H1 (cell line): ENCODE measurements at regions not wholly inside any gene's neighbourhood (a gene's known extent, or its start where the extent isn't known, plus 50 kb on each side); places are given as distances from the start of the nearest gene placed in this dataset.

Experiments used
- ASH2L ChIP-seq: fragments of 200-600, 300-600 bp; sonication (generic); IDR thresholded peaks from one replicate; pipeline ENCODE4 v1.7.1; 2017; ENCODE audit warnings: low read length
- CBX5 ChIP-seq: fragments of 300-800, 300-1000 bp; sonication (generic); IDR thresholded peaks from 2 replicates; pipeline ENCODE4 v1.7.1; 2016; ENCODE audit warnings: antibody characterized with exemption, low read length, low read depth
- CBX8 ChIP-seq: fragments of 300-800, 300-1000 bp; sonication (generic); IDR thresholded peaks from 2 replicates; pipeline ENCODE4 v1.7.1; 2016; ENCODE audit warnings: low read depth, low read length, borderline replicate concordance
- CHD1 ChIP-seq: IDR thresholded peaks from 2 replicates; pipeline ENCODE4 v1.6.1; 2012; ENCODE audit warnings: low read depth, low read length, improper control_type of control experiment
- CREB1 ChIP-seq: IDR thresholded peaks from 2 replicates; pipeline ENCODE4 v1.6.1; 2012; ENCODE audit warnings: inconsistent platforms
- EP300 ChIP-seq, 2 experiments: IDR thresholded peaks; 1 replicate in 1 of 2; 2 replicates in 1 of 2; pipeline ENCODE4 v1.6.1; 2011 to 2012; ENCODE audit warnings: low read depth in 2 of 2, low read length in 2 of 2, mild to moderate bottlenecking in 2 of 2, borderline replicate concordance in 1 of 2, inconsistent platforms in 1 of 2, moderate library complexity in 1 of 2
- EZH2 ChIP-seq: fragments of 200-600 bp; sonication (generic); IDR thresholded peaks from 2 replicates; pipeline ENCODE4 v1.7.1; 2012; ENCODE audit warnings: low read depth, mild to moderate bottlenecking, moderate library complexity, low read length, inconsistent platforms; ENCODE audit not compliant: severe bottlenecking
- MAFK ChIP-seq: IDR thresholded peaks from 2 replicates; pipeline ENCODE4 v1.6.1; 2012; ENCODE audit warnings: low read depth, mild to moderate bottlenecking, improper control_type of control experiment, low read length
- PHF8 ChIP-seq: fragments of 200-600 bp; sonication (generic); conservative IDR thresholded peaks from 2 replicates; pipeline ENCODE4 v1.7.1; 2012; ENCODE audit warnings: low read depth, mild to moderate bottlenecking, inconsistent platforms, low read length, moderate library complexity
- POLR2A ChIP-seq, 2 experiments: IDR thresholded peaks; 1 replicate in 1 of 2; 2 replicates in 1 of 2; pipeline ENCODE4 v1.6.1; 2011; ENCODE audit warnings: low read depth in 2 of 2, low read length in 2 of 2, mild to moderate bottlenecking in 2 of 2; ENCODE audit errors: control extremely low read depth in 1 of 2
- POLR2AphosphoS5 ChIP-seq: IDR thresholded peaks from 2 replicates; pipeline ENCODE4 v1.6.1; 2011; ENCODE audit warnings: low read depth, low read length
- TAF1 ChIP-seq: IDR thresholded peaks from 2 replicates; pipeline ENCODE4 v1.6.1; 2011; ENCODE audit warnings: mild to moderate bottlenecking, low read depth, low read length
- YY1 ChIP-seq: IDR thresholded peaks from 2 replicates; pipeline ENCODE4 v1.6.1; 2011; ENCODE audit warnings: low read depth, mild to moderate bottlenecking, low read length
- TF ChIP-seq, protein P1 (sequence below), 3 experiments: IDR thresholded peaks; 1 replicate in 2 of 3; 2 replicates in 1 of 3; pipeline versions ENCODE4 v1.5.1 to v1.6.1; 2011; ENCODE audit warnings: low read length in 3 of 3, mild to moderate bottlenecking in 3 of 3, inconsistent platforms in 2 of 3, low read depth in 1 of 3, moderate library complexity in 1 of 3; ENCODE audit not compliant: insufficient read depth in 1 of 3; ENCODE audit errors: control extremely low read depth in 1 of 3

GRCh38 chr1:212544110-212544509, 64.5 kb upstream of the ATF3 start:
- TF ChIP-seq ASH2L (no peak), PHF8 (no peak), POLR2AphosphoS5 (no peak), POLR2A (IDR thresholded peaks at IDR 0.05; ENCODE audit: control extremely low read depth in 1 of 2, low read depth in 2 of 2, low read length in 2 of 2) (no peak), YY1 (no peak), CHD1 (no peak), CBX8 (no peak), CREB1 (no peak), TAF1 (no peak), MAFK (no peak), EP300 (IDR thresholded peaks at IDR 0.05; ENCODE audit: borderline replicate concordance in 1 of 2, low read depth in 2 of 2, low read length in 2 of 2) (no peak), EZH2 (no peak), CBX5 (no peak)
- TF ChIP-seq, protein P1, sequence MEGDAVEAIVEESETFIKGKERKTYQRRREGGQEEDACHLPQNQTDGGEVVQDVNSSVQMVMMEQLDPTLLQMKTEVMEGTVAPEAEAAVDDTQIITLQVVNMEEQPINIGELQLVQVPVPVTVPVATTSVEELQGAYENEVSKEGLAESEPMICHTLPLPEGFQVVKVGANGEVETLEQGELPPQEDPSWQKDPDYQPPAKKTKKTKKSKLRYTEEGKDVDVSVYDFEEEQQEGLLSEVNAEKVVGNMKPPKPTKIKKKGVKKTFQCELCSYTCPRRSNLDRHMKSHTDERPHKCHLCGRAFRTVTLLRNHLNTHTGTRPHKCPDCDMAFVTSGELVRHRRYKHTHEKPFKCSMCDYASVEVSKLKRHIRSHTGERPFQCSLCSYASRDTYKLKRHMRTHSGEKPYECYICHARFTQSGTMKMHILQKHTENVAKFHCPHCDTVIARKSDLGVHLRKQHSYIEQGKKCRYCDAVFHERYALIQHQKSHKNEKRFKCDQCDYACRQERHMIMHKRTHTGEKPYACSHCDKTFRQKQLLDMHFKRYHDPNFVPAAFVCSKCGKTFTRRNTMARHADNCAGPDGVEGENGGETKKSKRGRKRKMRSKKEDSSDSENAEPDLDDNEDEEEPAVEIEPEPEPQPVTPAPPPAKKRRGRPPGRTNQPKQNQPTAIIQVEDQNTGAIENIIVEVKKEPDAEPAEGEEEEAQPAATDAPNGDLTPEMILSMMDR (IDR thresholded peaks at IDR 0.05; ENCODE audit: control extremely low read depth in 1 of 3, insufficient read depth in 1 of 3, low read depth in 1 of 3, low read length in 3 of 3), result no peak
